ENCODE measurements at regions not wholly inside any gene's neighbourhood (a gene's known extent, or its start where the extent isn't known, plus 50 kb on each side); places are given as distances from the start of the nearest gene placed in this dataset.

DNA sequence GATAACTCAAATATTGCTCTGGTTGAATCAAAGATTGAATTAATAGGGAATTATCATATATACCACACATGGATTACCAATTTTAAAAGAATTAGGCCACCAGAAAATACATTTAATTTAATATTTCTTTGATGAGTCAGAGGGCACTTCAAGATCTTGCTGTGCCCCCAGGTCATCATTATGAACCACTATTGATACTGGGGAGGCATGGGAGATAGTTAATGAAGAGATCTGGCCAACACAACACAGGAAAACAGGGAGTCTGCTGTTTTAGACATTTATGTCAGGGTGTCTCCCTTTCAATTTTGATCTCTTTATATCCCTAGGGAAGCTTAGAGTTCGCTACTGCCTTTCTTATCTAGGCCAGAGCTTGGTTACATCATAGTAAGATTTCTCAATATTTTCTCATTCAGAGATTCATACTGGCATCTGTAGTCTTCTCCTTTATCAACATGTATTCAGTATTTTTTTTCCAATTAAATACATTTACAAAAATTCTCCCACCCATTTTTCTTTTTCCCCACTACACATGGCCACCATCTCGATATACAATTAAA lies 158.3 kb upstream of the ZFHX3 start:
- TF ChIP-seq, protein P1, sequence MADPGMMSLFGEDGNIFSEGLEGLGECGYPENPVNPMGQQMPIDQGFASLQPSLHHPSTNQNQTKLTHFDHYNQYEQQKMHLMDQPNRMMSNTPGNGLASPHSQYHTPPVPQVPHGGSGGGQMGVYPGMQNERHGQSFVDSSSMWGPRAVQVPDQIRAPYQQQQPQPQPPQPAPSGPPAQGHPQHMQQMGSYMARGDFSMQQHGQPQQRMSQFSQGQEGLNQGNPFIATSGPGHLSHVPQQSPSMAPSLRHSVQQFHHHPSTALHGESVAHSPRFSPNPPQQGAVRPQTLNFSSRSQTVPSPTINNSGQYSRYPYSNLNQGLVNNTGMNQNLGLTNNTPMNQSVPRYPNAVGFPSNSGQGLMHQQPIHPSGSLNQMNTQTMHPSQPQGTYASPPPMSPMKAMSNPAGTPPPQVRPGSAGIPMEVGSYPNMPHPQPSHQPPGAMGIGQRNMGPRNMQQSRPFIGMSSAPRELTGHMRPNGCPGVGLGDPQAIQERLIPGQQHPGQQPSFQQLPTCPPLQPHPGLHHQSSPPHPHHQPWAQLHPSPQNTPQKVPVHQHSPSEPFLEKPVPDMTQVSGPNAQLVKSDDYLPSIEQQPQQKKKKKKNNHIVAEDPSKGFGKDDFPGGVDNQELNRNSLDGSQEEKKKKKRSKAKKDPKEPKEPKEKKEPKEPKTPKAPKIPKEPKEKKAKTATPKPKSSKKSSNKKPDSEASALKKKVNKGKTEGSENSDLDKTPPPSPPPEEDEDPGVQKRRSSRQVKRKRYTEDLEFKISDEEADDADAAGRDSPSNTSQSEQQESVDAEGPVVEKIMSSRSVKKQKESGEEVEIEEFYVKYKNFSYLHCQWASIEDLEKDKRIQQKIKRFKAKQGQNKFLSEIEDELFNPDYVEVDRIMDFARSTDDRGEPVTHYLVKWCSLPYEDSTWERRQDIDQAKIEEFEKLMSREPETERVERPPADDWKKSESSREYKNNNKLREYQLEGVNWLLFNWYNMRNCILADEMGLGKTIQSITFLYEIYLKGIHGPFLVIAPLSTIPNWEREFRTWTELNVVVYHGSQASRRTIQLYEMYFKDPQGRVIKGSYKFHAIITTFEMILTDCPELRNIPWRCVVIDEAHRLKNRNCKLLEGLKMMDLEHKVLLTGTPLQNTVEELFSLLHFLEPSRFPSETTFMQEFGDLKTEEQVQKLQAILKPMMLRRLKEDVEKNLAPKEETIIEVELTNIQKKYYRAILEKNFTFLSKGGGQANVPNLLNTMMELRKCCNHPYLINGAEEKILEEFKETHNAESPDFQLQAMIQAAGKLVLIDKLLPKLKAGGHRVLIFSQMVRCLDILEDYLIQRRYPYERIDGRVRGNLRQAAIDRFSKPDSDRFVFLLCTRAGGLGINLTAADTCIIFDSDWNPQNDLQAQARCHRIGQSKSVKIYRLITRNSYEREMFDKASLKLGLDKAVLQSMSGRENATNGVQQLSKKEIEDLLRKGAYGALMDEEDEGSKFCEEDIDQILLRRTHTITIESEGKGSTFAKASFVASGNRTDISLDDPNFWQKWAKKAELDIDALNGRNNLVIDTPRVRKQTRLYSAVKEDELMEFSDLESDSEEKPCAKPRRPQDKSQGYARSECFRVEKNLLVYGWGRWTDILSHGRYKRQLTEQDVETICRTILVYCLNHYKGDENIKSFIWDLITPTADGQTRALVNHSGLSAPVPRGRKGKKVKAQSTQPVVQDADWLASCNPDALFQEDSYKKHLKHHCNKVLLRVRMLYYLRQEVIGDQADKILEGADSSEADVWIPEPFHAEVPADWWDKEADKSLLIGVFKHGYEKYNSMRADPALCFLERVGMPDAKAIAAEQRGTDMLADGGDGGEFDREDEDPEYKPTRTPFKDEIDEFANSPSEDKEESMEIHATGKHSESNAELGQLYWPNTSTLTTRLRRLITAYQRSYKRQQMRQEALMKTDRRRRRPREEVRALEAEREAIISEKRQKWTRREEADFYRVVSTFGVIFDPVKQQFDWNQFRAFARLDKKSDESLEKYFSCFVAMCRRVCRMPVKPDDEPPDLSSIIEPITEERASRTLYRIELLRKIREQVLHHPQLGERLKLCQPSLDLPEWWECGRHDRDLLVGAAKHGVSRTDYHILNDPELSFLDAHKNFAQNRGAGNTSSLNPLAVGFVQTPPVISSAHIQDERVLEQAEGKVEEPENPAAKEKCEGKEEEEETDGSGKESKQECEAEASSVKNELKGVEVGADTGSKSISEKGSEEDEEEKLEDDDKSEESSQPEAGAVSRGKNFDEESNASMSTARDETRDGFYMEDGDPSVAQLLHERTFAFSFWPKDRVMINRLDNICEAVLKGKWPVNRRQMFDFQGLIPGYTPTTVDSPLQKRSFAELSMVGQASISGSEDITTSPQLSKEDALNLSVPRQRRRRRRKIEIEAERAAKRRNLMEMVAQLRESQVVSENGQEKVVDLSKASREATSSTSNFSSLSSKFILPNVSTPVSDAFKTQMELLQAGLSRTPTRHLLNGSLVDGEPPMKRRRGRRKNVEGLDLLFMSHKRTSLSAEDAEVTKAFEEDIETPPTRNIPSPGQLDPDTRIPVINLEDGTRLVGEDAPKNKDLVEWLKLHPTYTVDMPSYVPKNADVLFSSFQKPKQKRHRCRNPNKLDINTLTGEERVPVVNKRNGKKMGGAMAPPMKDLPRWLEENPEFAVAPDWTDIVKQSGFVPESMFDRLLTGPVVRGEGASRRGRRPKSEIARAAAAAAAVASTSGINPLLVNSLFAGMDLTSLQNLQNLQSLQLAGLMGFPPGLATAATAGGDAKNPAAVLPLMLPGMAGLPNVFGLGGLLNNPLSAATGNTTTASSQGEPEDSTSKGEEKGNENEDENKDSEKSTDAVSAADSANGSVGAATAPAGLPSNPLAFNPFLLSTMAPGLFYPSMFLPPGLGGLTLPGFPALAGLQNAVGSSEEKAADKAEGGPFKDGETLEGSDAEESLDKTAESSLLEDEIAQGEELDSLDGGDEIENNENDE (IDR thresholded peaks at IDR 0.05; ENCODE audit: insufficient replicate concordance, low read length) = no peak
- TF ChIP-seq EP300 (IDR thresholded peaks at IDR 0.05; ENCODE audit: borderline replicate concordance in 1 of 2, low read depth in 2 of 2, low read length in 2 of 2) (no peak), MAFK (IDR thresholded peaks at IDR 0.05; ENCODE audit: low read depth, low read length) (no peak), ASH2L (IDR thresholded peaks at IDR 0.05; ENCODE audit: low read length) (no peak), FOSL1 (IDR thresholded peaks at IDR 0.05; ENCODE audit: insufficient read depth, low read depth, low read length) (no peak)
- TF ChIP-seq, protein P2, sequence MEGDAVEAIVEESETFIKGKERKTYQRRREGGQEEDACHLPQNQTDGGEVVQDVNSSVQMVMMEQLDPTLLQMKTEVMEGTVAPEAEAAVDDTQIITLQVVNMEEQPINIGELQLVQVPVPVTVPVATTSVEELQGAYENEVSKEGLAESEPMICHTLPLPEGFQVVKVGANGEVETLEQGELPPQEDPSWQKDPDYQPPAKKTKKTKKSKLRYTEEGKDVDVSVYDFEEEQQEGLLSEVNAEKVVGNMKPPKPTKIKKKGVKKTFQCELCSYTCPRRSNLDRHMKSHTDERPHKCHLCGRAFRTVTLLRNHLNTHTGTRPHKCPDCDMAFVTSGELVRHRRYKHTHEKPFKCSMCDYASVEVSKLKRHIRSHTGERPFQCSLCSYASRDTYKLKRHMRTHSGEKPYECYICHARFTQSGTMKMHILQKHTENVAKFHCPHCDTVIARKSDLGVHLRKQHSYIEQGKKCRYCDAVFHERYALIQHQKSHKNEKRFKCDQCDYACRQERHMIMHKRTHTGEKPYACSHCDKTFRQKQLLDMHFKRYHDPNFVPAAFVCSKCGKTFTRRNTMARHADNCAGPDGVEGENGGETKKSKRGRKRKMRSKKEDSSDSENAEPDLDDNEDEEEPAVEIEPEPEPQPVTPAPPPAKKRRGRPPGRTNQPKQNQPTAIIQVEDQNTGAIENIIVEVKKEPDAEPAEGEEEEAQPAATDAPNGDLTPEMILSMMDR (IDR thresholded peaks at IDR 0.05; ENCODE audit: control extremely low read depth in 1 of 3, insufficient read depth in 1 of 3, low read depth in 1 of 3, low read length in 3 of 3) = no peak

Data from H1 (cell line).